C4-2B (cell line): ENCODE measurements at regions not wholly inside any gene's neighbourhood (a gene's known extent, or its start where the extent isn't known, plus 50 kb on each side); places are given as distances from the start of the nearest gene placed in this dataset.

ENCODE experiments used
- ZFX ChIP-seq: fragments of 450-650 bp; IDR thresholded peaks from 2 replicates; pipeline ENCODE4 v1.6.1; 2017
- TF ChIP-seq, protein P1 (sequence below): fragments of 450-650 bp; conservative IDR thresholded peaks from 2 replicates; pipeline ENCODE4 v1.5.1; 2017; ENCODE audit warnings: mild to moderate bottlenecking

DNA sequence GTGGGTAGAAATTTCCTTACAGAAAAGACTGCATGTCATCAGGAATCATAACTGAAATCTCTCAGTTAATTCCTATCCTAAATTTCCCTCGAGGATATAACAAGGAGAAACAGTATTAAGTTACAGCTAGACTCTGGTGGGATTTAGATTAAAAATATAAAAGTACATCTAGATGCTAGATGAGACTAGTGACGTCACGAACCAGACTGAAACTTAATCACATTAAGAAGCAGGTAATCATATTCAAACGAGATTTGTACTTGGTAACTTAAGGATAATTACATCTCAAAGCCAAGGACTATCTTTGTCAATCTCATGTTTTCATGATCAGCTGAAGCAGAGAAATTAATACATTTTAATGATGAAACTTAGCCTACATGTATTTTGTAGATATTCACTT is 130.6 kb downstream of the MTNR1A start:
- TF ChIP-seq, protein P1, sequence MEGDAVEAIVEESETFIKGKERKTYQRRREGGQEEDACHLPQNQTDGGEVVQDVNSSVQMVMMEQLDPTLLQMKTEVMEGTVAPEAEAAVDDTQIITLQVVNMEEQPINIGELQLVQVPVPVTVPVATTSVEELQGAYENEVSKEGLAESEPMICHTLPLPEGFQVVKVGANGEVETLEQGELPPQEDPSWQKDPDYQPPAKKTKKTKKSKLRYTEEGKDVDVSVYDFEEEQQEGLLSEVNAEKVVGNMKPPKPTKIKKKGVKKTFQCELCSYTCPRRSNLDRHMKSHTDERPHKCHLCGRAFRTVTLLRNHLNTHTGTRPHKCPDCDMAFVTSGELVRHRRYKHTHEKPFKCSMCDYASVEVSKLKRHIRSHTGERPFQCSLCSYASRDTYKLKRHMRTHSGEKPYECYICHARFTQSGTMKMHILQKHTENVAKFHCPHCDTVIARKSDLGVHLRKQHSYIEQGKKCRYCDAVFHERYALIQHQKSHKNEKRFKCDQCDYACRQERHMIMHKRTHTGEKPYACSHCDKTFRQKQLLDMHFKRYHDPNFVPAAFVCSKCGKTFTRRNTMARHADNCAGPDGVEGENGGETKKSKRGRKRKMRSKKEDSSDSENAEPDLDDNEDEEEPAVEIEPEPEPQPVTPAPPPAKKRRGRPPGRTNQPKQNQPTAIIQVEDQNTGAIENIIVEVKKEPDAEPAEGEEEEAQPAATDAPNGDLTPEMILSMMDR, result no peak
- no peak for TF ChIP-seq ZFX
